HK-2 (cell line): ENCODE measurements at regions not wholly inside any gene's neighbourhood (a gene's known extent, or its start where the extent isn't known, plus 50 kb on each side); places are given as distances from the start of the nearest gene placed in this dataset.
"Not testable (repeated sequence)": the region's sequence is repeated elsewhere in the genome, so short reads cannot be mapped to it uniquely, and the experiment has no call there.

Experiments
- DNase-seq: peaks from one replicate; pipeline ENCODE4 v3.0.0-alpha.2; 2018; ENCODE audit not compliant: unreplicated experiment

DNA sequence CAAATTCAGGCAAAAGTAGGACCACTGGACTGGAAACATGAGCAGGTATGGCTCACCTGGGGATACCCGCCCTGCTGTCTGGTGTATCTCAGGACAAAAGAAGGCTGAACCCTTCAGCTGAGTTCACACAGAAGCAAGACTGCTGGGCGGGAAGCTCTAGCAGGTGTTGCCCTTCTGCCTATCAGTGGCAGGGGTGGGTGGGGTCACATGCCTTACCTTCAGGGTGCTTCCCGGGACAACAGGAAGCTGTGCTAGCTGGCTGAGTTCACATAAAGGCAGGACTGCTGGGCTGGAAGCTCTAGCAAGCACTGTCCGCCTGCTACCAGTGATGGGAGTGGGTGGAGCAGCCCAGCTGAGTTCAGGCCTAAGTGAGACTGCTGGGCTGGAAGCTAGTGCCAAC is 498.8 kb upstream of the ZNF608 start:
- no peak for DNase-seq

- DNase-seq, result no peak
Observed at GRCh38 chr5:125249400-125249799, 503.0 kb upstream of the ZNF608 start.

- no peak for DNase-seq
Observed at GRCh38 chr5:125251703-125252102, 505.3 kb upstream of the ZNF608 start.

GRCh38 chr5:125253634-125254033 is 507.2 kb upstream of the ZNF608 start:
- DNase-seq, result not testable (repeated sequence)

DNA sequence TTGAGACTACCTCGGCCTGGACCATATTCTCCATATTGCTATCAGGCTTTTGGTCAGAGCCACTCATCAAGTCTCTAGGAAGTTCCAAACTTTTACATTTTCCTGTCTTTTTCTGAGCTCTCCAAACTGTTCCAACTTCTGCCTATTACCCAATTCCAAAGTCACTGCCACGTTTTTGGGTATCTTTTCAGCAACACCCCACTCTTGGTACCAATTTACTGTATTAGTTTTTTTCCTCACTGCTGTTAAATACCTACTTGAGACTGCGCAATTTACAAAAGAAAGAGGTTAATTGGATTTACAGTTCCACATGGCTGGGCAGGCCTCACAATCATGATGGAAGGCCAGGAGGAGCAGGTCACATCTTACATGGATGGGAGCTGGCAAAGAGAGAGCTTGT is 507.8 kb upstream of the ZNF608 start:
- no peak for DNase-seq

- no peak for DNase-seq
Observed at GRCh38 chr5:125256296-125256695, 509.9 kb upstream of the ZNF608 start.

- no peak for DNase-seq
Observed at GRCh38 chr5:125257057-125257972, 510.9 kb upstream of the ZNF608 start.

DNA sequence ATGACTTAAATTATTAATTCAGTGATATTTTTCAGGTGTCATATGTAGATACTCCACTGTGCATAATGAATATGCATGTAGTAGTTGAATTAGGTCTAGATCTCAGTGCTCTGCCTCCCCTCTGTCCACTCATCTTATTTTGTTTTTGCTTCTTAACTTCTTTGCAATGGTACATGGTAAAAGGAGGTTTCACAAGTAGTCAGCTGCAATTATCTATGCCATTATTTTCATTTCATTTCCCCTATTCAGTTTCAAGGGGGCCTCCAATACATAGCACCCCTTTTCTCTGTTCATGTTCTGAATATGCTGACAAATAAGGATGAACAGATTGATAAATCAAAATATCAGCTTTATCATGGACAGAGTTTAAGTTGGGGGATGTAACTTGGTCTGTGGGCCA is 511.6 kb upstream of the ZNF608 start:
- DNase-seq, result no peak

GRCh38 chr5:125258615-125259014 is 512.2 kb upstream of the ZNF608 start:
- DNase-seq, result no peak

- DNase-seq, result no peak
Observed at GRCh38 chr5:125261505-125262250, 515.2 kb upstream of the ZNF608 start.

DNA sequence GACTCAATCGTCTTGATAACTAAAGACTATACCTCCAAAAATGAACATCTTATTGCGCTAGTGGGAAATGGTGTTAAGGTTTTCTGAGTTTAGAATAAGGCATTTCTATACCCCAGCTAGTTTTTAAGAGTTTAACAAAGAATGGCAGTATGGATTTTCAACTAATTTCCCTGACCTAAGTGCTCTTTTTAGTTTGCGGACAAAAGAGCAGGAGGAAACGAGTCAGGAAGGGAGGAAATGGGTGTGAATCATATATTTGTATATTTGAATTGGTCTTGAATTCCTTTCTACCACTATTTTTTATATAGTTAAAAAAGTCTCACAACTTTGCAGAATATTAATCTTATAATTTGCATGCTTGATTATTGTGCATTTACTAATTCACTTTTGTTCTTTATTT is 516.3 kb upstream of the ZNF608 start:
- DNase-seq, result no peak

- no peak for DNase-seq
Observed at GRCh38 chr5:125263356-125263755, 516.9 kb upstream of the ZNF608 start.

DNA sequence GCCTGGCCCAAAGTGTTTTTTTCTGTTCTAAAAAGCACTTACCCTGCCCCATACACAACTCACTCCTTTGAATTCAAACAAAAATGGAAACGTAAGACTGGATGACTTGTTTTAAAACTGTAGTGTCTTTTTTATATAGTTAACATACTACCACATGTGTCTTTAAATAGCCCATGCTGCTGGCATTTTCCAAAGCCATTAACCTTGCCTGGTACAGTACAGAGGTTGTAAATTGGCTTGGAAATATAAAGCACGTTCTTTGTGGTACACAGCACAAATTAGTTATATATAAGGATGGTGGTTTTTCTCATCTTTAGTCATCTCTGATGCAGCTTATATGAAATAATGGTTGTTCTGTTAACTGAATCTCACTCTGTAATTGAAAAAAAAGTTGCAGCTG is 519.7 kb upstream of the ZNF608 start:
- DNase-seq, result no peak

- DNase-seq, result no peak
Observed at GRCh38 chr5:125267636-125268248, 521.3 kb upstream of the ZNF608 start.

DNA sequence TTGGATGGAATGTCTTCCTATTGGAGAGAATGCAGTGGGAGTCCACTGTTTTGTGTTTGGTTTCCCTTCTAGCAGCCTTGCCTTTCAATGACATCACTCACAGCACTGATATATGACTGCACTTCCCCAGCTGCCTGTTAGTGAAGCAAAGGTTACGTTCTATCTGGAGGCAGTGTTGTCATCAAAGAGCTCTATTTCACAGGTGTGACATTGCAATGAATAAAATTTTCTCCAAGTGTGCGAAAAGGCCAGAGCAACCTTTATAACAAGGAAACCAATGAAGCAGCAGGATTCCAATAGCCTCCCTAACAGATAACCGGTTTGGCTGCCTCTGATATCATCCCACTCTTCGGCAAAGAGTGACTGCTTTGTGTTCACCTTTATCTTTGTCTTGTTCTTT is 523.5 kb upstream of the ZNF608 start:
- no peak for DNase-seq

GRCh38 chr5:125272357-125272756 is 525.9 kb upstream of the ZNF608 start:
- DNase-seq, result no peak

GRCh38 chr5:125274211-125274610 is 527.8 kb upstream of the ZNF608 start:
- no peak for DNase-seq

- DNase-seq, result no peak
Observed at GRCh38 chr5:125274938-125275724, 528.7 kb upstream of the ZNF608 start.

GRCh38 chr5:125275725-125276090 is 529.3 kb upstream of the ZNF608 start:
- DNase-seq, result no peak

- DNase-seq, result no peak
Observed at GRCh38 chr5:125276096-125276495, 529.7 kb upstream of the ZNF608 start.

- DNase-seq, result no peak
Observed at GRCh38 chr5:125277494-125278154, 531.2 kb upstream of the ZNF608 start.
